Retinal pigment epithelial cell (primary cell): ENCODE measurements at regions not wholly inside any gene's neighbourhood (a gene's known extent, or its start where the extent isn't known, plus 50 kb on each side); places are given as distances from the start of the nearest gene placed in this dataset.
"Not testable (repeated sequence)": the region's sequence is repeated elsewhere in the genome, so short reads cannot be mapped to it uniquely, and the experiment has no call there.

Experiments
- DNase-seq: peaks from one replicate; pipeline ENCODE4 v3.0.0-alpha.2; 2010; ENCODE audit warnings: low read depth
- H3K4me3 ChIP-seq: 2 replicates; pipeline ENCODE4 v1.5.1; 2011; ENCODE audit warnings: mild to moderate bottlenecking, low read length, control low read depth, moderate library complexity
- CTCF ChIP-seq: conservative IDR thresholded peaks from 2 replicates; pipeline ENCODE4 v1.5.1; 2011; ENCODE audit warnings: low read depth, low read length, control low read depth, inconsistent platforms

GRCh38 chr7:51386806-51387568 lies 70.4 kb upstream of the COBL start:
- not testable (repeated sequence) for DNase-seq, H3K4me3 ChIP-seq

- not testable (repeated sequence) for H3K4me3 ChIP-seq, DNase-seq
These were observed 69.6 kb upstream of the COBL start for GRCh38 chr7:51386184-51386583.

- DNase-seq, H3K4me3 ChIP-seq: not testable (repeated sequence)
These were observed 65.6 kb upstream of the COBL start for GRCh38 chr7:51382243-51382642.

GRCh38 chr7:51376420-51377092 lies 59.9 kb upstream of the COBL start:
- no peak for TF ChIP-seq CTCF
- DNase-seq = peak; percentile 34
- H3K4me3 ChIP-seq = no peak overlapping the region

- no peak for DNase-seq
- no peak overlapping the region for H3K4me3 ChIP-seq
- TF ChIP-seq CTCF = no peak
These were observed 58.3 kb upstream of the COBL start for GRCh38 chr7:51374936-51375335.

GRCh38 chr7:51373607-51374006 lies 57.0 kb upstream of the COBL start:
- TF ChIP-seq CTCF = peak; percentile 14

GRCh38 chr7:51369746-51370145 lies 53.1 kb upstream of the COBL start:
- TF ChIP-seq CTCF = peak; percentile 50
- no peak overlapping the region for H3K4me3 ChIP-seq
- no peak for DNase-seq

More at GRCh38 chr7:51373607-51374006, 57.0 kb upstream of the COBL start:
- not testable (repeated sequence) for DNase-seq, H3K4me3 ChIP-seq

- not testable (repeated sequence) for H3K4me3 ChIP-seq, DNase-seq
These were observed 52.6 kb upstream of the COBL start for GRCh38 chr7:51369228-51369627.

- no peak overlapping the region for H3K4me3 ChIP-seq
- no peak for TF ChIP-seq CTCF
- DNase-seq = no peak
These were observed 51.7 kb upstream of the COBL start for GRCh38 chr7:51368334-51368733.
